Progenitor cell of endocrine pancreas (in vitro differentiated cells): ENCODE measurements at regions not wholly inside any gene's neighbourhood (a gene's known extent, or its start where the extent isn't known, plus 50 kb on each side); places are given as distances from the start of the nearest gene placed in this dataset.

ENCODE experiments used
- DNase-seq: peaks from one replicate; pipeline ENCODE4 v3.0.0; 2021; ENCODE audit warnings: low spot score; ENCODE audit not compliant: unreplicated experiment
- H3K27ac Mint-ChIP-seq: 2 replicates; pipeline ENCODE4 v1.8.0; 2021; ENCODE audit warnings: mild to moderate bottlenecking, moderate library complexity, mixed read lengths
- H3K27me3 Mint-ChIP-seq: 2 replicates; pipeline ENCODE4 v1.8.0; 2021; ENCODE audit warnings: mixed read lengths
- H3K36me3 Mint-ChIP-seq: 2 replicates; pipeline ENCODE4 v1.8.0; 2022; ENCODE audit warnings: mixed read lengths; ENCODE audit not compliant: insufficient read depth
- H3K4me1 Mint-ChIP-seq: 2 replicates; pipeline ENCODE4 v1.8.0; 2021; ENCODE audit warnings: low read depth, mixed read lengths
- H3K4me3 Mint-ChIP-seq: 2 replicates; pipeline ENCODE4 v1.8.0; 2021; ENCODE audit warnings: low read depth, mild to moderate bottlenecking, moderate library complexity, mixed read lengths
- H3K9me3 Mint-ChIP-seq: 2 replicates; pipeline ENCODE4 v1.8.0; 2021; ENCODE audit warnings: low read depth, mixed read lengths
- TF ChIP-seq, protein P1 (sequence below): fragments of 200-600 bp; sonication (generic); IDR thresholded peaks from one replicate; pipeline ENCODE4 v1.5.0; 2021; ENCODE audit warnings: antibody characterized with exemption, mild to moderate bottlenecking; ENCODE audit not compliant: unreplicated experiment

DNA sequence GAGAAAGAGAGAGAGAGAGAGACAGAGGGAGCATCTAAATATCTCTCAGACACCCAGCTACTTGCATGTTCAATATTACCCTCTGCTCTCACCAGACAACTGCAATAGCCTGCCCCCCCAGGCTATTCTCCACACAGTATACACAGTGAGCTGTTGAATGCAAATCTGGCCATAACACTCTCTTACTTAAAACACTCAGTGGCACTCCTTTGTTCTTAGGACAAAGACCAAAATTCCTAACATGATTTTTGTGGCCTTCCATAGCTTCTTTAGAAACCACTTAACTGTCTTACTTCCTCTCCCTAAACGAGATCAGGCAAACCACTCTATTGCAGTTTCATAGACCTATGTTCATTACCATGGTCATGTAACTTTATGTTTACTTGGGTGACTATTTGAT is 903.6 kb upstream of the AUTS2 start:
- H3K4me1 Mint-ChIP-seq: peaks cover 5% of the 10 kb centered on the region
- DNase-seq: no peak
- peaks cover 18% of the 10 kb centered on the region for H3K27me3 Mint-ChIP-seq
- no peak overlapping the region for H3K27ac Mint-ChIP-seq
- H3K9me3 Mint-ChIP-seq: peaks cover 19% of the 10 kb centered on the region
- no peak overlapping the region for H3K4me3 Mint-ChIP-seq
- TF ChIP-seq, protein P1, sequence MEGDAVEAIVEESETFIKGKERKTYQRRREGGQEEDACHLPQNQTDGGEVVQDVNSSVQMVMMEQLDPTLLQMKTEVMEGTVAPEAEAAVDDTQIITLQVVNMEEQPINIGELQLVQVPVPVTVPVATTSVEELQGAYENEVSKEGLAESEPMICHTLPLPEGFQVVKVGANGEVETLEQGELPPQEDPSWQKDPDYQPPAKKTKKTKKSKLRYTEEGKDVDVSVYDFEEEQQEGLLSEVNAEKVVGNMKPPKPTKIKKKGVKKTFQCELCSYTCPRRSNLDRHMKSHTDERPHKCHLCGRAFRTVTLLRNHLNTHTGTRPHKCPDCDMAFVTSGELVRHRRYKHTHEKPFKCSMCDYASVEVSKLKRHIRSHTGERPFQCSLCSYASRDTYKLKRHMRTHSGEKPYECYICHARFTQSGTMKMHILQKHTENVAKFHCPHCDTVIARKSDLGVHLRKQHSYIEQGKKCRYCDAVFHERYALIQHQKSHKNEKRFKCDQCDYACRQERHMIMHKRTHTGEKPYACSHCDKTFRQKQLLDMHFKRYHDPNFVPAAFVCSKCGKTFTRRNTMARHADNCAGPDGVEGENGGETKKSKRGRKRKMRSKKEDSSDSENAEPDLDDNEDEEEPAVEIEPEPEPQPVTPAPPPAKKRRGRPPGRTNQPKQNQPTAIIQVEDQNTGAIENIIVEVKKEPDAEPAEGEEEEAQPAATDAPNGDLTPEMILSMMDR: no peak
- no peaks in the 10 kb centered on the region for H3K36me3 Mint-ChIP-seq

DNA sequence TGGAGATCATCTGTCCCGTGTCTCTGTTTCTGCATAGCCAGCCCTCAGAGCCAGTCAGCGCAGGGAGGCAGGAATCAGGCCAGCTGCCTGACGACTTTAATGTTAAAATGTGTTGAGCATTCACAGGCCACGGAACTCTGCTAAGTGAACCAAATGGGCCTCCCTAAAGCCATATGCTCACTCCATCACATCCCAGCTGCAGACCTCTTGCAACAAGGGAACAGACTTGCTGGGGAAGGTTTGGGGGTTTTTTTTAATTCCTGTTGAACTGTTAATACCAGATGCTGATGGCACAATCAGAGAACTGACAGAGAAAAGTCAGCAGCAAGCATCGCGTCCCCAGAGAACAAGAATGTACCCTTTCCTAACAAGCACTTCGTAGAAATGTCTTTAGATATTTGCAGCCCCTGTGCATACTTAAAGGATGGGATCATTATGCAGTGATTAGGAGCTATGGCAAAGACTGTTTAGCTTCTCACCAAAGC is 900.4 kb upstream of the AUTS2 start:
- DNase-seq: no peak
- no peaks in the 10 kb centered on the region for H3K36me3 Mint-ChIP-seq
- no peak overlapping the region for H3K4me3 Mint-ChIP-seq
- TF ChIP-seq, protein P1: no peak
- peaks cover 5% of the 10 kb centered on the region for H3K4me1 Mint-ChIP-seq
- H3K27ac Mint-ChIP-seq: no peak overlapping the region
- peaks cover 11% of the 10 kb centered on the region for H3K27me3 Mint-ChIP-seq
- peaks cover 19% of the 10 kb centered on the region for H3K9me3 Mint-ChIP-seq

- peaks cover 13% of the 10 kb centered on the region for H3K9me3 Mint-ChIP-seq
- DNase-seq: no peak
- H3K27ac Mint-ChIP-seq: no peak overlapping the region
- H3K27me3 Mint-ChIP-seq: peaks cover 11% of the 10 kb centered on the region
- H3K36me3 Mint-ChIP-seq: no peaks in the 10 kb centered on the region
- no peak overlapping the region for H3K4me3 Mint-ChIP-seq
- TF ChIP-seq, protein P1: no peak
- H3K4me1 Mint-ChIP-seq: peaks cover 5% of the 10 kb centered on the region
Observed at GRCh38 chr7:68699090-68699711, 899.1 kb upstream of the AUTS2 start.

GRCh38 chr7:68700414-68700813 is 897.9 kb upstream of the AUTS2 start:
- H3K36me3 Mint-ChIP-seq: no peaks in the 10 kb centered on the region

DNA sequence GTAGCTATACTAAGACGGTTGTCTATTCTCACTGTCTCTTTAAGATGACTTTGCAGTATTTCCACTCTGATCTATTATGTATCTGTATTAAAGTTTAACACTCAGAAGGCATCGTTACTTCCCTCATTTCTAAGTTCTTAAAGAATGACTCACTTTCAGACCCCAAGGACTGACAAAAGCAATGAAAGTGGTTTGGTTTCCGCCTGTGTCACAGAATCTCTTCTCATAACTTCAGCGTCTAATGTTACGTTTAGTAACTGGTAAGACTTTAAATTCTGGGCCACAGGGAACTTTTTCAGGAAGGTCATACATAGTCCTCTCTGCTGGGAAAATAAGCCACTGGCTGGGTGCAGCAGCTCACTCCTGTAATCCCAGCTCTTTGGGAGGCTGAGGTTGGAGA is 892.0 kb upstream of the AUTS2 start:
- H3K27ac Mint-ChIP-seq: no peak overlapping the region
- no peak for DNase-seq
- TF ChIP-seq, protein P1: no peak
- H3K4me3 Mint-ChIP-seq: no peak overlapping the region
- peaks cover 6% of the 10 kb centered on the region for H3K9me3 Mint-ChIP-seq
- peaks cover 4% of the 10 kb centered on the region for H3K27me3 Mint-ChIP-seq
- no peaks in the 10 kb centered on the region for H3K36me3 Mint-ChIP-seq
- no peaks in the 10 kb centered on the region for H3K4me1 Mint-ChIP-seq

More at GRCh38 chr7:68700414-68700813, 897.9 kb upstream of the AUTS2 start:
- no peak overlapping the region for H3K4me3 Mint-ChIP-seq
- no peak for DNase-seq
- TF ChIP-seq, protein P1: no peak
- H3K27me3 Mint-ChIP-seq: peaks cover 6% of the 10 kb centered on the region
- H3K27ac Mint-ChIP-seq: no peak overlapping the region
- peaks cover 4% of the 10 kb centered on the region for H3K9me3 Mint-ChIP-seq
- H3K4me1 Mint-ChIP-seq: peaks cover 5% of the 10 kb centered on the region
